ENCODE measurements at regions not wholly inside any gene's neighbourhood (a gene's known extent, or its start where the extent isn't known, plus 50 kb on each side); places are given as distances from the start of the nearest gene placed in this dataset.

GRCh38 chr4:35690271-35690670 lies 554.0 kb downstream of the ARAP2 start:
- ChIA-PET POLR2A (no interaction called here), CTCF (no interaction called here)
- H3K36me3 ChIP-seq (ENCODE audit: control insufficient read depth in 2 of 2, extremely low read depth in 1 of 2, insufficient read depth in 1 of 2, low read length in 1 of 2), result no peaks in the 10 kb centered on the region
- Mint-ChIP-seq H3K36me3 (no peaks in the 10 kb centered on the region), H3K4me3 (no peak overlapping the region), H3K4me1 (no peaks in the 10 kb centered on the region), H3K9me3 (peaks cover 0 to 6% (median 0%) of the 10 kb centered on the region in 3 donors), H3K27me3 (no peaks in the 10 kb centered on the region), H3K27ac (no peak overlapping the region)
- no peak overlapping the region for H3K4me3 ChIP-seq (ENCODE audit: control insufficient read depth in 1 of 2, extremely low read depth in 1 of 2, low read length in 1 of 2)
- DNase-seq (no peak), ATAC-seq (replicated peaks in 1 of 4) (no peak)
- WGBS (ENCODE audit: insufficient coverage), result no CpG with 5 or more reads among the region's 1 CpG
- H3K4me1 ChIP-seq (ENCODE audit: control insufficient read depth in 1 of 2, extremely low read depth in 1 of 2, insufficient read depth in 2 of 2, low read length in 2 of 2), result no peaks in the 10 kb centered on the region
- H3K27me3 ChIP-seq (replicated peaks in 1 of 2; ENCODE audit: control insufficient read depth in 2 of 2, extremely low read depth in 1 of 2, insufficient read depth in 2 of 2, low read length in 1 of 2), result no peaks in the 10 kb centered on the region
- H3K27ac ChIP-seq (ENCODE audit: low read length), result no peak overlapping the region
- no peaks in the 10 kb centered on the region for H3K9me3 ChIP-seq

- no peak for DNase-seq
Observed at GRCh38 chr4:35695003-35695402, 549.3 kb downstream of the ARAP2 start.

GRCh38 chr4:35695421-35695820 lies 548.9 kb downstream of the ARAP2 start:
- DNase-seq, result no peak
- Mint-ChIP-seq H3K4me1 (no peaks in the 10 kb centered on the region), H3K27me3 (no peaks in the 10 kb centered on the region), H3K9me3 (peaks cover 0 to 12% (median 0%) of the 10 kb centered on the region in 3 donors), H3K4me3 (no peak overlapping the region), H3K27ac (no peak overlapping the region), H3K36me3 (no peaks in the 10 kb centered on the region)
- WGBS (ENCODE audit: insufficient coverage), result no CpG with 5 or more reads among the region's 2 CpGs
- no peaks in the 10 kb centered on the region for H3K4me1 ChIP-seq (ENCODE audit: control insufficient read depth in 1 of 2, extremely low read depth in 1 of 2, insufficient read depth in 2 of 2, low read length in 2 of 2)
- H3K36me3 ChIP-seq (ENCODE audit: control insufficient read depth in 2 of 2, extremely low read depth in 1 of 2, insufficient read depth in 1 of 2, low read length in 1 of 2), result no peaks in the 10 kb centered on the region
- no peak overlapping the region for H3K4me3 ChIP-seq (ENCODE audit: control insufficient read depth in 1 of 2, extremely low read depth in 1 of 2, low read length in 1 of 2)
- H3K27ac ChIP-seq (ENCODE audit: low read length), result no peak overlapping the region
- POLR2A ChIA-PET, result interaction anchor here in 1 of 2 donors (0.6 kb wide), 1 partner anchor 11 kb away, joined by 8 read pairs; no protein-coding TSS in a partner anchor
- H3K9me3 ChIP-seq, result no peaks in the 10 kb centered on the region
- CTCF ChIA-PET, result no interaction called here
- H3K27me3 ChIP-seq (replicated peaks in 1 of 2; ENCODE audit: control insufficient read depth in 2 of 2, extremely low read depth in 1 of 2, insufficient read depth in 2 of 2, low read length in 1 of 2), result no peaks in the 10 kb centered on the region
- no peak for ATAC-seq (replicated peaks in 1 of 4)

More at GRCh38 chr4:35695003-35695402, 549.3 kb downstream of the ARAP2 start:
- ChIA-PET POLR2A (no interaction called here), CTCF (interaction anchor here in 1 of 2 donors (0.7 kb wide), 1 partner anchor 729 kb away, joined by 8 read pairs; no protein-coding TSS in a partner anchor)
- Mint-ChIP-seq H3K27me3 (no peaks in the 10 kb centered on the region), H3K36me3 (no peaks in the 10 kb centered on the region), H3K9me3 (peaks cover 0 to 12% (median 0%) of the 10 kb centered on the region in 3 donors), H3K27ac (no peak overlapping the region), H3K4me1 (no peaks in the 10 kb centered on the region), H3K4me3 (no peak overlapping the region)
- Histone ChIP-seq H3K27ac (ENCODE audit: low read length) (no peak overlapping the region), H3K4me3 (ENCODE audit: control insufficient read depth in 1 of 2, extremely low read depth in 1 of 2, low read length in 1 of 2) (no peak overlapping the region), H3K27me3 (replicated peaks in 1 of 2; ENCODE audit: control insufficient read depth in 2 of 2, extremely low read depth in 1 of 2, insufficient read depth in 2 of 2, low read length in 1 of 2) (no peaks in the 10 kb centered on the region), H3K9me3 (no peaks in the 10 kb centered on the region), H3K36me3 (ENCODE audit: control insufficient read depth in 2 of 2, extremely low read depth in 1 of 2, insufficient read depth in 1 of 2, low read length in 1 of 2) (no peaks in the 10 kb centered on the region), H3K4me1 (ENCODE audit: control insufficient read depth in 1 of 2, extremely low read depth in 1 of 2, insufficient read depth in 2 of 2, low read length in 2 of 2) (no peaks in the 10 kb centered on the region)
- 95% methylated on average over 3 of the region's 3 CpGs for WGBS (ENCODE audit: insufficient coverage)
- ATAC-seq (replicated peaks in 1 of 4), result no peak

GRCh38 chr4:35697210-35697736 lies 547.0 kb downstream of the ARAP2 start:
- ChIA-PET POLR2A (no interaction called here), CTCF (no interaction called here)
- no peaks in the 10 kb centered on the region for H3K27me3 ChIP-seq (replicated peaks in 1 of 2; ENCODE audit: control insufficient read depth in 2 of 2, extremely low read depth in 1 of 2, insufficient read depth in 2 of 2, low read length in 1 of 2)
- H3K27ac ChIP-seq (ENCODE audit: low read length), result no peak overlapping the region
- Mint-ChIP-seq H3K27ac (no peak overlapping the region), H3K4me1 (no peaks in the 10 kb centered on the region), H3K36me3 (no peaks in the 10 kb centered on the region), H3K4me3 (no peak overlapping the region), H3K9me3 (peaks cover 0 to 12% (median 0%) of the 10 kb centered on the region in 3 donors), H3K27me3 (no peaks in the 10 kb centered on the region)
- ATAC-seq (replicated peaks in 1 of 4) (no peak), DNase-seq (no peak)
- 71% methylated on average over 1 of the region's 2 CpGs for WGBS (ENCODE audit: insufficient coverage)
- H3K4me3 ChIP-seq (ENCODE audit: control insufficient read depth in 1 of 2, extremely low read depth in 1 of 2, low read length in 1 of 2), result no peak overlapping the region
- no peaks in the 10 kb centered on the region for H3K9me3 ChIP-seq
- H3K36me3 ChIP-seq (ENCODE audit: control insufficient read depth in 2 of 2, extremely low read depth in 1 of 2, insufficient read depth in 1 of 2, low read length in 1 of 2), result no peaks in the 10 kb centered on the region
- H3K4me1 ChIP-seq (ENCODE audit: control insufficient read depth in 1 of 2, extremely low read depth in 1 of 2, insufficient read depth in 2 of 2, low read length in 2 of 2), result no peaks in the 10 kb centered on the region

DNA sequence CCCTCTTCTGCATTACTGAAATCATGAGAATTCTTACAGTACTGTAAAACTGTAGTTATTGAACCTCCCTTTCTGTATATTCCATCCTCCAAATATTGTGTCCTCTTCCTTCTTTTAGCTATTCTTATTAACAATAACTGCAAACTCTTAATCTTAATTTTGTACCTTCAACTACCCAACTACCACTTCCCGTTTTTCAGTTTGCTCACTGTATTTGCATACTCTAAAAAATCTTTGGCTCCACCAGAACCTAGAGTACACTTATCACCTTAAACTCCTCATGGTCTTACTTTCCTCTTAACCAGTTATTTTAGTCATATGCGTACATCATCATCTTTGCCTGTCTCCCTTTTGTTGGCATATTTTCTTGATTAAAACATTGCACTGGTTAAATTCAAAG lies 543.7 kb downstream of the ARAP2 start:
- no peaks in the 10 kb centered on the region for H3K4me1 Mint-ChIP-seq
- H3K4me1 ChIP-seq (ENCODE audit: control insufficient read depth in 1 of 2, extremely low read depth in 1 of 2, insufficient read depth in 2 of 2, low read length in 2 of 2), result no peaks in the 10 kb centered on the region
- H3K9me3 Mint-ChIP-seq, result peaks cover 0 to 5% (median 0%) of the 10 kb centered on the region in 3 donors
- H3K27ac ChIP-seq (ENCODE audit: low read length), result no peak overlapping the region
- DNase-seq (no peak), ATAC-seq (replicated peaks in 1 of 4) (no peak)
- H3K4me3 ChIP-seq (ENCODE audit: control insufficient read depth in 1 of 2, extremely low read depth in 1 of 2, low read length in 1 of 2), result no peak overlapping the region
- H3K36me3 ChIP-seq (ENCODE audit: control insufficient read depth in 2 of 2, extremely low read depth in 1 of 2, insufficient read depth in 1 of 2, low read length in 1 of 2), result no peaks in the 10 kb centered on the region
- ChIA-PET CTCF (no interaction called here), POLR2A (no interaction called here)
- WGBS (ENCODE audit: insufficient coverage), result 58% methylated on average over 1 of the region's 2 CpGs
- no peaks in the 10 kb centered on the region for H3K27me3 ChIP-seq (replicated peaks in 1 of 2; ENCODE audit: control insufficient read depth in 2 of 2, extremely low read depth in 1 of 2, insufficient read depth in 2 of 2, low read length in 1 of 2)
- no peaks in the 10 kb centered on the region for H3K9me3 ChIP-seq
- no peak overlapping the region for H3K27ac Mint-ChIP-seq
- H3K27me3 Mint-ChIP-seq, result no peaks in the 10 kb centered on the region
- H3K4me3 Mint-ChIP-seq, result no peak overlapping the region
- H3K36me3 Mint-ChIP-seq, result no peaks in the 10 kb centered on the region

GRCh38 chr4:35709080-35709479 lies 535.2 kb downstream of the ARAP2 start:
- Histone ChIP-seq H3K36me3 (ENCODE audit: control insufficient read depth in 2 of 2, extremely low read depth in 1 of 2, insufficient read depth in 1 of 2, low read length in 1 of 2) (no peaks in the 10 kb centered on the region), H3K27me3 (replicated peaks in 1 of 2; ENCODE audit: control insufficient read depth in 2 of 2, extremely low read depth in 1 of 2, insufficient read depth in 2 of 2, low read length in 1 of 2) (peaks cover 0 to 2% of the 10 kb centered on the region in 2 experiments), H3K4me3 (ENCODE audit: control insufficient read depth in 1 of 2, extremely low read depth in 1 of 2, low read length in 1 of 2) (no peak overlapping the region), H3K4me1 (ENCODE audit: control insufficient read depth in 1 of 2, extremely low read depth in 1 of 2, insufficient read depth in 2 of 2, low read length in 2 of 2) (no peaks in the 10 kb centered on the region), H3K9me3 (no peaks in the 10 kb centered on the region), H3K27ac (ENCODE audit: low read length) (no peak overlapping the region)
- Mint-ChIP-seq H3K27me3 (no peaks in the 10 kb centered on the region), H3K4me1 (no peaks in the 10 kb centered on the region), H3K27ac (no peak overlapping the region), H3K4me3 (no peak overlapping the region), H3K36me3 (no peaks in the 10 kb centered on the region), H3K9me3 (peaks cover 24 to 40% (median 27%) of the 10 kb centered on the region in 3 donors)
- ChIA-PET POLR2A (no interaction called here), CTCF (no interaction called here)
- ATAC-seq (replicated peaks in 1 of 4) (no peak), DNase-seq (no peak)
- 43% methylated on average over 1 of the region's 2 CpGs for WGBS (ENCODE audit: insufficient coverage)

DNA sequence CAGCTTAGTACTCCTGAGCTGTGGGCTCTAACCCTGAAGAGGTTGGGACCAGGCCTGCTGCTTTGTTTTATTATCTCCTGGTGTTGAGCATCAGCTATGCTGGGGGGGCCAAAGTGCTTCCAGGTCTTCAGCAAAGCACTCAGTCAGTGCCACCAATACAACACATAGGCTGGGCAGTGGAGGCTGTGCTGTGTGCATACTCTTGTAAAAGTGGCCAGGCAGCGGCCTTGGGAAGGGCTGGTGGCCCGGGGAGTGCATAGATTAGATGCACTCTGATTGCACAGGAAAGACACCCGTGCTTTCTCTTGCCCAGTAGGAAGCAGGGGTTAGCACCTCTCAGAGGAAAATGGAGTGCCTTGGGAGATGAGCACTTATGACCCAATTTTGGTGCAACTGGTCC lies 534.0 kb downstream of the ARAP2 start:
- POLR2A ChIA-PET, result no interaction called here
- Mint-ChIP-seq H3K4me1 (no peaks in the 10 kb centered on the region), H3K4me3 (no peak overlapping the region), H3K27me3 (no peaks in the 10 kb centered on the region), H3K27ac (no peak overlapping the region), H3K9me3 (peaks cover 28 to 49% (median 35%) of the 10 kb centered on the region in 3 donors), H3K36me3 (no peaks in the 10 kb centered on the region)
- Histone ChIP-seq H3K4me1 (ENCODE audit: control insufficient read depth in 1 of 2, extremely low read depth in 1 of 2, insufficient read depth in 2 of 2, low read length in 2 of 2) (no peaks in the 10 kb centered on the region), H3K9me3 (no peaks in the 10 kb centered on the region), H3K27ac (ENCODE audit: low read length) (no peak overlapping the region), H3K36me3 (ENCODE audit: control insufficient read depth in 2 of 2, extremely low read depth in 1 of 2, insufficient read depth in 1 of 2, low read length in 1 of 2) (no peaks in the 10 kb centered on the region), H3K4me3 (ENCODE audit: control insufficient read depth in 1 of 2, extremely low read depth in 1 of 2, low read length in 1 of 2) (no peak overlapping the region), H3K27me3 (replicated peaks in 1 of 2; ENCODE audit: control insufficient read depth in 2 of 2, extremely low read depth in 1 of 2, insufficient read depth in 2 of 2, low read length in 1 of 2) (peaks cover 0 to 2% of the 10 kb centered on the region in 2 experiments)
- 32% methylated on average over 2 of the region's 3 CpGs for WGBS (ENCODE audit: insufficient coverage)
- CTCF ChIA-PET, result no interaction called here
- DNase-seq (no peak), ATAC-seq (replicated peaks in 1 of 4) (no peak)
